GM13977 (cell line): ENCODE measurements at regions not wholly inside any gene's neighbourhood (a gene's known extent, or its start where the extent isn't known, plus 50 kb on each side); places are given as distances from the start of the nearest gene placed in this dataset.

ENCODE experiments used
- DNase-seq: peaks from one replicate; pipeline ENCODE4 v3.0.0; 2012; ENCODE audit warnings: low spot score
- CTCF ChIP-seq: IDR thresholded peaks from 2 replicates; pipeline ENCODE4 v1.5.1; 2012; ENCODE audit warnings: mild to moderate bottlenecking, control low read depth; ENCODE audit not compliant: insufficient read depth; ENCODE audit errors: extremely low read depth, missing control alignments
- in situ Hi-C: fragments of 300-500 bp; cut with MboI; formaldehyde crosslinking; loops from one replicate; pipeline ENCODE4 v1.12.0; 2022; ENCODE audit warnings: low sequenced_read_pairs, low pct_unique_long_range_greater_than_20kb, mixed read lengths, inconsistent platforms; ENCODE audit not compliant: unreplicated experiment

DNA sequence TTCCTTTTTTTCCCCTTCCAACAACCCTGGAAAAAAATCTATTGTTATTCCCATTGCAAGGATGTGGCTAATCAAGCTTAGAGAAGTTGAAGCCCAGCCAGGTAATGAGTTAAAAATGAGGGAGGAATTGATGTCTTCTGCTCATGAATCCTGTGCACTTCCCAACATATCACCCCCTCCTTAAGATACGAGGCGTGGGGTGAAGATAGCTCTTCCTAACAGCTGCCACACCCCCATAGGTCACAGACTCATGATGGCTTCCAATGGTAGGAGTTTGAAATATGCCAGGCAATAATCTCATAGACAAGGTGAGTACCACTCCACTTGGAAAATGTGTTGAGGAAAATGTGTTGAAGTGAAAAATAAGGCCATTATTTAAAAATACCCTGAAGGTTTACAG is 71.3 kb upstream of the HECW1 start:
- TF ChIP-seq CTCF: no peak
- no peak for DNase-seq
- in situ Hi-C loops: no loop called here

- DNase-seq: no peak
- TF ChIP-seq CTCF: no peak
- in situ Hi-C loops: no loop called here
Observed at GRCh38 chr7:43041724-43042123, 70.7 kb upstream of the HECW1 start.

- in situ Hi-C loops: no loop called here
- no peak for DNase-seq
- no peak for TF ChIP-seq CTCF
Observed at GRCh38 chr7:43042302-43042701, 70.1 kb upstream of the HECW1 start.

GRCh38 chr7:43044511-43044910 is 67.9 kb upstream of the HECW1 start:
- TF ChIP-seq CTCF: no peak
- in situ Hi-C loops: no loop called here
- no peak for DNase-seq

- in situ Hi-C loops: no loop called here
- no peak for TF ChIP-seq CTCF
- no peak for DNase-seq
Observed at GRCh38 chr7:43054052-43054722, 58.3 kb upstream of the HECW1 start.

DNA sequence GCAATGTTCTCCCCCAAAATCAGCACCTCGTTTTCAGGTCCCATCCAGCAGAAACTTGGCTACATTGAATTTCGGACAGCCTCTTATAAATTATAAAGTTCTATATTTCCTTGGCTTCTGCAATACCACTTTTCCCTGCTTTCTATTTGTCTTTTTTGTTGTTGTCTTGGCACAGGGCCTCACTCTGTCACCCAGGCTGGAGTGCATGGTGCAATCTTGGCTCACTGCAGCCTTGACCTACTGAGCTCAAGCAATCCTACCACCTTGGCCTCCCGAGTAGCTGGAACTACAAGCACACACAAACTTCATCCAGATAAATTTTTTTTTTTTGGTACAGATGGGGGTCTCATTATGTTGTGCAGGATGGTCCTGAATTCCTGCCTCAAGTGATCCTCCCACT is 55.3 kb upstream of the HECW1 start:
- DNase-seq: no peak
- in situ Hi-C loops: no loop called here
- no peak for TF ChIP-seq CTCF
